ENCODE measurements at regions not wholly inside any gene's neighbourhood (a gene's known extent, or its start where the extent isn't known, plus 50 kb on each side); places are given as distances from the start of the nearest gene placed in this dataset.

GRCh38 chr6:138692058-138692977 is 81.3 kb upstream of the CCDC28A start:
- DNase-seq (ENCODE audit: insufficient read length, low spot score) = peak; percentile 84
- FAIRE-seq = peak; percentile 9
- TF ChIP-seq POLR2A (IDR thresholded peaks at IDR 0.05; ENCODE audit: low read depth, low read length) (no peak), SPI1 (IDR thresholded peaks at IDR 0.05; ENCODE audit: low read depth, low read length) (no peak), POU2F2 (IDR thresholded peaks at IDR 0.05; ENCODE audit: low read depth, low read length) (no peak), PAX5 (IDR thresholded peaks at IDR 0.05; ENCODE audit: insufficient read depth, low read length, severe bottlenecking) (no peak), POLR2AphosphoS5 (IDR thresholded peaks at IDR 0.05; ENCODE audit: low read depth, low read length) (no peak), TAF1 (IDR thresholded peaks at IDR 0.05; ENCODE audit: low read depth, low read length) (no peak)

DNA sequence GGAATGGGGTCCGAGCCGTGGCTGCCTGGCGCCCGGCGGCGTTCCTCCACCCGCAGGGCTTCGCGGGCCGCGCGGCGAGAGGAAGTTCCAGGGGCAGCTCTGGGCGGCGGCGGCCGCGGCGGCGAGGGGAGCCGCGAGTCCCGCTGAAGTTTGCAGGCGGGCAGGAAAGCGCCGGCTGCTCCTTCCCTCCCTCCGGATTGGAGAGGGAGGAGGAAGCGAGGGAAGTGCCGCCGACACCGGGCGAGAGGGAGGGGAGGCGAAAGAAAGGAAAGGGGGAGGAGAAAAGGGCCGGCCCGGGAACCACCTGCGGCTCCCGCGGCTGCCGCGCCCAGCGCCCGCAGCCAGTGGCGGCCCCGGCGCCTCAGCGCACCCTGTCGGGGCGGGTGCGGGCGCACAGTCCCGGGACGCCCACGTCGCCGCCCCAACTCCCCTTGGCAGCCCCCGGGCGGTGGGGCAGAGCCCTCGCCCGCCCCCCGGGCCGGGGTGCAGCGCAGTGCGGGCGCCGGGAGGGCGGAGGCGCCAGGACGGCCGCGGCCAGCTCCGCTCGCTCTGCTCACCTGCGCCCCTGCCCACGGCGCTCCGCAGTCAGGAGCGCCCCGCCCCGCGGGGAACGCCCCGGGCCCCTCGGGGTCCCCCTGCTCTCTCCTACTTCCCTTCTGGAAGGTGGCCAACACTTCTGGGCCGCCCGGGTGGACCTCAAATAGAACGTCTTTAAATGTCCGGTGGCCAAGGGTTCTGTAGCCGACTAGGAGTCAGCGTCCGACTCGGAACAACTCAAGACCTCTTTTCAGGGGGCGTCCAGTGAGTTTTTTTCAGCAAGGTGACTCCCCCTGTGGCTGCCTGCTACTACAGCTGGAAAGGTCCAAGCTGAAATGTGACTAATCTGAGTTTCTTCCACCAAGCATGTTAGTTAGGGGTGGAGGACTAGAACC is 80.3 kb upstream of the CCDC28A start:
- TF ChIP-seq PAX5 (IDR thresholded peaks at IDR 0.05; ENCODE audit: insufficient read depth, low read length, severe bottlenecking) = no peak
- no peak for TF ChIP-seq POLR2AphosphoS5 (IDR thresholded peaks at IDR 0.05; ENCODE audit: low read depth, low read length)
- no peak for TF ChIP-seq TAF1 (IDR thresholded peaks at IDR 0.05; ENCODE audit: low read depth, low read length)
- no peak for TF ChIP-seq POU2F2 (IDR thresholded peaks at IDR 0.05; ENCODE audit: low read depth, low read length)
- TF ChIP-seq SPI1 (IDR thresholded peaks at IDR 0.05; ENCODE audit: low read depth, low read length) = peak; percentile 6; the same call in 1 of the 2 replicates
- TF ChIP-seq POLR2A (IDR thresholded peaks at IDR 0.05; ENCODE audit: low read depth, low read length) = no peak
- FAIRE-seq (no peak), DNase-seq (ENCODE audit: insufficient read length, low spot score) (peak; percentile 61)

GRCh38 chr6:138695193-138695592 is 78.4 kb upstream of the CCDC28A start:
- DNase-seq (ENCODE audit: insufficient read length, low spot score) = no peak

GRCh38 chr6:138714493-138714892 is 59.1 kb upstream of the CCDC28A start:
- FAIRE-seq (no peak), DNase-seq (ENCODE audit: insufficient read length, low spot score) (no peak)
- TF ChIP-seq POU2F2 (IDR thresholded peaks at IDR 0.05; ENCODE audit: low read depth, low read length) (no peak), PAX5 (IDR thresholded peaks at IDR 0.05; ENCODE audit: insufficient read depth, low read length, severe bottlenecking) (no peak), TAF1 (IDR thresholded peaks at IDR 0.05; ENCODE audit: low read depth, low read length) (no peak), SPI1 (IDR thresholded peaks at IDR 0.05; ENCODE audit: low read depth, low read length) (no peak), POLR2A (IDR thresholded peaks at IDR 0.05; ENCODE audit: low read depth, low read length) (no peak), POLR2AphosphoS5 (IDR thresholded peaks at IDR 0.05; ENCODE audit: low read depth, low read length) (no peak)

More at GRCh38 chr6:138695193-138695592, 78.4 kb upstream of the CCDC28A start:
- TF ChIP-seq SPI1 (IDR thresholded peaks at IDR 0.05; ENCODE audit: low read depth, low read length) (no peak), POLR2A (IDR thresholded peaks at IDR 0.05; ENCODE audit: low read depth, low read length) (no peak), POU2F2 (IDR thresholded peaks at IDR 0.05; ENCODE audit: low read depth, low read length) (no peak), POLR2AphosphoS5 (IDR thresholded peaks at IDR 0.05; ENCODE audit: low read depth, low read length) (no peak), PAX5 (IDR thresholded peaks at IDR 0.05; ENCODE audit: insufficient read depth, low read length, severe bottlenecking) (no peak), TAF1 (IDR thresholded peaks at IDR 0.05; ENCODE audit: low read depth, low read length) (no peak)
- FAIRE-seq = no peak

- DNase-seq (ENCODE audit: insufficient read length, low spot score) (no peak), FAIRE-seq (no peak)
- TF ChIP-seq POLR2A (IDR thresholded peaks at IDR 0.05; ENCODE audit: low read depth, low read length) (no peak), TAF1 (IDR thresholded peaks at IDR 0.05; ENCODE audit: low read depth, low read length) (no peak), POU2F2 (IDR thresholded peaks at IDR 0.05; ENCODE audit: low read depth, low read length) (no peak), PAX5 (IDR thresholded peaks at IDR 0.05; ENCODE audit: insufficient read depth, low read length, severe bottlenecking) (no peak), POLR2AphosphoS5 (IDR thresholded peaks at IDR 0.05; ENCODE audit: low read depth, low read length) (no peak), SPI1 (IDR thresholded peaks at IDR 0.05; ENCODE audit: low read depth, low read length) (no peak)
Measured at GRCh38 chr6:138716013-138716412, 57.6 kb upstream of the CCDC28A start.

DNA sequence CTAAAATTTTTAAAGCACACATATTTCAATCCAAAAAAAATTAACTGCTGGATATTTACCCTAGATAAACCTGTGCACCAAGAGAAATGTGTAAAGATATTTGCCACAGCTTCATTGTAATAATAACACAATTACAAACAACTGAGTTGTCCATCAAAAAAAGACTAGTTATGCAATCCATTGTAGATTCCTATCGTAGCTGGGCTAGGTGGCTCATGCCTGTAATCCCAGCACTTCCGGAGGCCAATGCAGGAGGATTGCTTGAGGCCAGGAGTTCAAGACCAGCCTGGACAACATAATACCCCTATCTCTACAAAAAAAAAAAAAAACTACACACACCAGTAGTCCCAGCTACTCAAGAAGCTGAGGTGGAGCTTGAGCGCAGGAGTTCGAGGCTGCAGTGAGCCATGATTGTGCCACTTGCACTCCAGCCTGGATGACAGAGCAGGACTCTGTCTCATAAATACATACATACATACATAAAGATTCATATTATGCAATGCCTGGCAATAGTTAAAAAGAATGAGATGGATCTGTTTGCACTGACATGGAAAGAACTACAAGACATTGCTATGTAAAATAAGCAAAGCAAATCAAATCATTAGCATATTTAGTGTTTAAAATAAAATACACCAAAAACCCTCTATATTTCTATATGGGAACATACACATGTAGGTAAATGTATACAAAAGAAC is 56.5 kb upstream of the CCDC28A start:
- FAIRE-seq (no peak), DNase-seq (ENCODE audit: insufficient read length, low spot score) (no peak)
- TF ChIP-seq TAF1 (IDR thresholded peaks at IDR 0.05; ENCODE audit: low read depth, low read length) (no peak), SPI1 (IDR thresholded peaks at IDR 0.05; ENCODE audit: low read depth, low read length) (no peak), POLR2A (IDR thresholded peaks at IDR 0.05; ENCODE audit: low read depth, low read length) (no peak), PAX5 (IDR thresholded peaks at IDR 0.05; ENCODE audit: insufficient read depth, low read length, severe bottlenecking) (no peak), POU2F2 (IDR thresholded peaks at IDR 0.05; ENCODE audit: low read depth, low read length) (no peak), POLR2AphosphoS5 (IDR thresholded peaks at IDR 0.05; ENCODE audit: low read depth, low read length) (no peak)

- DNase-seq (ENCODE audit: insufficient read length, low spot score) (no peak), FAIRE-seq (no peak)
- TF ChIP-seq POLR2AphosphoS5 (IDR thresholded peaks at IDR 0.05; ENCODE audit: low read depth, low read length) (no peak), SPI1 (IDR thresholded peaks at IDR 0.05; ENCODE audit: low read depth, low read length) (no peak), PAX5 (IDR thresholded peaks at IDR 0.05; ENCODE audit: insufficient read depth, low read length, severe bottlenecking) (no peak), POU2F2 (IDR thresholded peaks at IDR 0.05; ENCODE audit: low read depth, low read length) (no peak), POLR2A (IDR thresholded peaks at IDR 0.05; ENCODE audit: low read depth, low read length) (no peak), TAF1 (IDR thresholded peaks at IDR 0.05; ENCODE audit: low read depth, low read length) (no peak)
Measured at GRCh38 chr6:138719011-138719635, 54.4 kb upstream of the CCDC28A start.

DNA sequence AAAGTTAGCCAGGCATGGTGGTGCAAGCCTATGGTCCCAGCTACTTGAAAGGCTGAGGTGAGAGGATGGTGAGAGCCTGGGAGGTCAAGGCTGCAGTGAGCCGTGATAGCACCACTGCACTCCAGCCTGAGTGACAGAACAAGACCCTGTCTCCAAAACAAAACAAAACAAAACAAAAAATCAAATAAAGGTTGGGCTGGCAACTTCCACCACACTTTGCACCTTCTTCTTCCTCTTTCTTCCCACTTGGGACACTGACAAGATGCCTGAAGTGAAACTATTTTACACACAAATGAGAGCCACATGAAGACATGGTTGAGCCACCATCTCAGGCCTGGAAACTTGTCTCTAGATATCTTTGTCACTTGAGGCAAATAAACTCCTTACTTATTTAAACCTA is 53.8 kb upstream of the CCDC28A start:
- DNase-seq (ENCODE audit: insufficient read length, low spot score) (no peak), FAIRE-seq (no peak)
- TF ChIP-seq POU2F2 (IDR thresholded peaks at IDR 0.05; ENCODE audit: low read depth, low read length) (no peak), PAX5 (IDR thresholded peaks at IDR 0.05; ENCODE audit: insufficient read depth, low read length, severe bottlenecking) (no peak), TAF1 (IDR thresholded peaks at IDR 0.05; ENCODE audit: low read depth, low read length) (no peak), POLR2AphosphoS5 (IDR thresholded peaks at IDR 0.05; ENCODE audit: low read depth, low read length) (no peak), SPI1 (IDR thresholded peaks at IDR 0.05; ENCODE audit: low read depth, low read length) (no peak), POLR2A (IDR thresholded peaks at IDR 0.05; ENCODE audit: low read depth, low read length) (no peak)
